GM12892 (cell line): ENCODE measurements at regions not wholly inside any gene's neighbourhood (a gene's known extent, or its start where the extent isn't known, plus 50 kb on each side); places are given as distances from the start of the nearest gene placed in this dataset.

Source experiments
- DNase-seq: peaks from one replicate; pipeline ENCODE4 v3.0.0; 2011; ENCODE audit not compliant: insufficient read length
- FAIRE-seq: peaks from 2 replicates; lab custom pipeline; 2011; peaks lifted over from hg19 to GRCh38; lab: Jason Lieb, UNC
- POLR2A ChIP-seq: IDR thresholded peaks from 2 replicates; pipeline ENCODE4 v1.6.1; 2011; ENCODE audit warnings: low read depth, low read length, control low read depth
- POLR2AphosphoS5 ChIP-seq: IDR thresholded peaks from 2 replicates; pipeline ENCODE4 v1.6.1; 2011; ENCODE audit warnings: low read depth, low read length, control low read depth
- TAF1 ChIP-seq: IDR thresholded peaks from 2 replicates; pipeline ENCODE4 v1.6.1; 2011; ENCODE audit warnings: low read depth, mild to moderate bottlenecking, control low read depth, low read length, borderline replicate concordance

GRCh38 chr10:75347186-75347585 is 54.4 kb downstream of the ZNF503 start:
- FAIRE-seq (no peak), DNase-seq (no peak)
- no peak for TF ChIP-seq POLR2AphosphoS5
- no peak for TF ChIP-seq TAF1
- no peak for TF ChIP-seq POLR2A

DNA sequence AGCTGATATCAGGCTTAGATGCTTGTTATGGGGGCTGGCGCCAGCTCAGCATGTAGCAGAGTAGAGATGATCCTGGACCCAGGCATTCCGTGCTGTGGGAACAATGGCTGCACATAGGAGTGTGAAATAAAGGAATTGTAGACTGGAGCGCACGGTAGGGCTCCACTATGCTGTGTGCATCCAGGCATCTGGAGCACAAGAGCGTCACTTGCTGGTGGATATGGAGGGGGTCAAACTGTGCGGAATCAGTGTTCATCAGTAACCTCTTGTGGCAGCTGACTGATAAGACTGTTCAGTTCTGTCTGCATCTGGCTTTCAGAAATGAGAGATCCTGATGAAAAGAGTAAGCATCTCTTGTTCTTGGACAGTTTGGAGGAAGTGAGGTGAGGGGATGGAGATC is 55.8 kb downstream of the ZNF503 start:
- DNase-seq (no peak), FAIRE-seq (no peak)
- TF ChIP-seq POLR2A = no peak
- no peak for TF ChIP-seq TAF1
- no peak for TF ChIP-seq POLR2AphosphoS5

DNA sequence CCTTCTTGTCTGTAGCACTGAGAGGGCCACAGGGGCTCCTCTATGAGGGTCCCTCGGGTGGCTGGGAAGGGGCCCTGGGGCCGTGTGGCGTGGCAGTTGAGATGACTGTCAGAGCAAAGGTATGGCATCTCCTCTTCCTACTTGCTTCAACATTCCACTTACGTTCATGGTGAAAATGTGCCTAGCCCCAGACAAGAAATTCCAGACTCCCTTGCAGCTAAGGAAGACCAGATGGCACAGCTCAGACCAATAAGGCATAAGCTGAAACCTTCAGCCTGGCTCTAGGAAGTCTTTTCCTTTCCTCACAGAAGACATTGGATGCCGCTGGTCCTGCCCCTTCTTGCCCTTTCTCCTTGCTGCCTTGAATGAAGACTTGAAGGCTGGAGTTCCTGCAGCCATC is 57.4 kb downstream of the ZNF503 start:
- TF ChIP-seq POLR2A (no peak), TAF1 (no peak), POLR2AphosphoS5 (no peak)
- DNase-seq (no peak), FAIRE-seq (no peak)

DNA sequence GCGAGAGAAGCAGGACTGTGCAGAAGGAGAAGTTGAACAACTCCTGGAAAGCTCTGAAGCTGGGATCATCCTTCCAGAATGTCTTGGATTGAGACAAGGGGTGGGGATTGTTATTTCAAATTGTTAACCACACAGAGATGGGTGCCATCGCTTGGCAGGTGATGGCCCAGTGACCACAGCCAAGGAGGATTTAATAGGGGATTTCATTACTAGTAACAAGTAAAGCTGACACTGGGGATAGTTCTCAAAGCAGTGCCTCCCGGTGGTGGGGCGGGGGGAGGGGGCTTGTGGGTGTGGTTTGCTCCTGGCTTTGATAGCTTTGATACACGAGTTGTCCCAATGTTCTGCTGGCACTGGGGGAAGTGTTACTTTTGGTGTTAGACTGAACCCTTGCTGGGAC is 59.2 kb downstream of the ZNF503 start:
- FAIRE-seq (no peak), DNase-seq (no peak)
- TF ChIP-seq TAF1 (no peak), POLR2AphosphoS5 (no peak), POLR2A (no peak)

- TF ChIP-seq TAF1 (no peak), POLR2A (no peak), POLR2AphosphoS5 (no peak)
- DNase-seq = no peak
- peak; percentile 91 for FAIRE-seq
Measured at GRCh38 chr10:75335983-75336382, 65.6 kb downstream of the ZNF503 start.

DNA sequence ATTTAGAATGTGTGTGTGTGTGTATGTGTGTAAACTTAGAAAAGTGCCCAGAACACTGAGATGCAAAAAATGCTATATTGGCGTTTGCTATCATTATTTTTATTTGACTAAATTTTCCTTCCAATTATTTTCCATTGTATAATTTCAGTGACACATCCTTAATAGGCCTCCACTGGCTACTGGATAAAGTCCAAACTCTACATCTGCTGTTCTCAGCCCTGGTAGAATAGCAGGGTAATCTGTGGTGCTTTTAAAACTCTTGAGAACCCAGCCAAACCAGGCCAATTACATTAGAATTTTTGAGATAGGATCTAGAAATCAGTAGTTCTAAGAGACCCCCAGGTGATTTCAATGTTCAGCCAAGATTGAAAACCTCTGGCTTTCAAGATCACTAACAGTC is 66.4 kb downstream of the ZNF503 start:
- TF ChIP-seq POLR2A = no peak
- TF ChIP-seq TAF1 = no peak
- TF ChIP-seq POLR2AphosphoS5 = no peak
- no peak for DNase-seq
- no peak for FAIRE-seq

- no peak for FAIRE-seq
- TF ChIP-seq POLR2AphosphoS5 = no peak
- no peak for DNase-seq
Measured at GRCh38 chr10:75334720-75335119, 66.8 kb downstream of the ZNF503 start.

GRCh38 chr10:75332081-75332480 is 69.5 kb downstream of the ZNF503 start:
- no peak for TF ChIP-seq POLR2A
- no peak for TF ChIP-seq POLR2AphosphoS5
- TF ChIP-seq TAF1 = no peak

DNA sequence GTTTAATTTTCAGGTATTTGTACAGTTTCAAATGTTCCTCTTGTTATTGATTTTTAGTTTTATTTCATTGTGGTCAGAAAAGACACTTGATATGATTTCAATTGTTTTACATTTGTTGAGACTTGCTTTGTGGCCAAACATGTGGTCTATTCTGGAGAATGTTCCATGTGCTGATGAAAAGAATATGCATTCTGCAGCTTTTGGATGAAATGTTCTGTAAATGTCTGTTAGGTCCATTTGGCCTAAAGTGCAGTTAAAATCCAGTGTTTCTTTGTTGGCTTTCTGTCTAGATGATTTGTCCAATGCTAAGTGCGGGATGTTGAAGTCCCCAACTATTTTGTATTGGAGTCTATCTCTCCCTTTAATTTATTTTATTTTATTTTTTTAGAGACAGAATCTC is 70.5 kb downstream of the ZNF503 start:
- no peak for TF ChIP-seq TAF1
- no peak for TF ChIP-seq POLR2AphosphoS5
- no peak for TF ChIP-seq POLR2A
- no peak for FAIRE-seq
- DNase-seq = no peak

More at GRCh38 chr10:75332081-75332480, 69.5 kb downstream of the ZNF503 start:
- FAIRE-seq (no peak), DNase-seq (no peak)

GRCh38 chr10:75329190-75329745 is 72.3 kb downstream of the ZNF503 start:
- no peak for FAIRE-seq
- TF ChIP-seq TAF1 (no peak), POLR2AphosphoS5 (no peak), POLR2A (no peak)

DNA sequence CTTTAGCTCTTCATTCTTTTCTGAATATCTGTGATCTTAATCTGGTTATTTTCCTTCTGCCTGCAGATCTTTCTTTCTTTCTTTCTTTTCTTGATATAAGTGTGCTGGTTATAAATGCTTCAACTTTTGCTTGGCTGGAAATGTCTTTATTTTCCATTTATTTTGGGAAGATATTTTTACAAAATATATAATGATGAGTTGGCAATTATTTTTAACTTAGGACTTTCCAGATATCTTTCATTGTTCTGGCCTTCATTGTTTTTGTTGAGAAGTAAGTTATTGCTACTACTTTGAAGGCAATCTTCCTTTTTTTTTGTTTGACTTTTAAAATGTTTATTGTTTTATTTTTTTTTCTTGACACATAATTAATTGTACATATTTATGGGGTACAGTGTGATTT is 75.3 kb downstream of the ZNF503 start:
- DNase-seq (no peak), FAIRE-seq (no peak)
- no peak for TF ChIP-seq POLR2AphosphoS5
- TF ChIP-seq POLR2A = no peak
- no peak for TF ChIP-seq TAF1

More at GRCh38 chr10:75329190-75329745, 72.3 kb downstream of the ZNF503 start:
- no peak for DNase-seq

- no peak for TF ChIP-seq POLR2A
- TF ChIP-seq TAF1 = no peak
- no peak for TF ChIP-seq POLR2AphosphoS5
- no peak for FAIRE-seq
Measured at GRCh38 chr10:75319274-75319673, 82.3 kb downstream of the ZNF503 start.

DNA sequence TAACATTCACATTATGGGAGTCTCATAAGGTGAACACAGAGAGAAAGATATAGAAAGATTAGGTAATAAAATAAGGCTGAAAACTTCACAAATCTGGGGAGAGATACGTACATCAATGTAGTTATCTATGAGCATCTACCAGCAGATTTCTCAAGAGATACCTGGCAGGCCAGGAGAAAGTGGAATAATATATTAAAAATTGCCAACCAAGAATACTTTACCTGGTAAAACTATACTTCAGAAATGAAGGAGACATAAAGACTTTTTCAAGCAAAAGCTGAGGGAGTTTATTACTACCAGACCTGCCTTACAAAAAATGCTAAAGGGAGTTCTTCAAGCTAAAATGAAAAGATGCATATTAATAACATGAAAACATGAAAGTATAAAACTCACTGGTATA is 78.8 kb upstream of the COMTD1 start:
- FAIRE-seq = no peak
- no peak for DNase-seq

More at GRCh38 chr10:75319274-75319673, 82.3 kb downstream of the ZNF503 start:
- no peak for DNase-seq

More for the DNA sequence above, 78.8 kb upstream of the COMTD1 start:
- TF ChIP-seq POLR2AphosphoS5 (no peak), POLR2A (no peak), TAF1 (no peak)
